ENCODE measurements at regions not wholly inside any gene's neighbourhood (a gene's known extent, or its start where the extent isn't known, plus 50 kb on each side); places are given as distances from the start of the nearest gene placed in this dataset.

DNA sequence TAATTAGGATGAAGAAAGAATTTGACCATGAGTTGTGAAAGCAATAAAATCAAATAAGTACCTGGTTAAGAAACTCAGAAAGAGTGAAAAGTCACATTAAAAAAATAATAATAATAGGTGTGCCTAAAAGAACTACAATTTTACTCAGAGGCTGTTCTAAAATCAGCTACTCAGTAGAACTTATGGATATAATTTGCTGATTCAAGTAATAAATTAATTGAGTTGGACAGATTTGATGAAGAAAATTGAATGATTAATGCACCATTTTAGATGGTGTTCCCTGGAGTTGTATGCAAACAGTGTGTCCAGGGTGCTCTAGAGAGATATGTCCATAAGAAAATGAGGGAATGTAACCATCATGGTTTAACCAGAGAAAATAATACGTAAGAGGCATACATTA is 2852.5 kb downstream of the PCDH9 start:
- no peak for ATAC-seq

DNA sequence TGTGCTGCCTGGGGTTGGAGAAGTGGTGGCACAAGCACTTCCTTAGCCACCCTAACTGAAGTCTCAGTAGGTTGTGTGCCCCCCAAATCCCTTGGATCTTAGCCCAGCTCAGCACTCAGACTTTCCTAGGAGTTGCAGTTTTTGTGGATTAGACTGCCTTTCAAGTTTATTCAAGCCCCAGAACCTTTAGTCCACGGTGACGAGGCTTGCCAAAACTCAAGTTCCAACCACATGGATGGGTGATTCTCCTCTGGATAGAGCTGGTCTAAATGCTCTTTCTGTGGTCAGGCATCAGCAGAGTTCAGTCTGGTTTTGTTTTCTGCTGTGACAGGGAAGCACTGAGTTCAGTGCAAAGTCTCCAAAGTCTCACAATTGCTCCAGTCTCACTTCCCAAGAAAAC is 2858.7 kb downstream of the PCDH9 start:
- ATAC-seq, result no peak

DNA sequence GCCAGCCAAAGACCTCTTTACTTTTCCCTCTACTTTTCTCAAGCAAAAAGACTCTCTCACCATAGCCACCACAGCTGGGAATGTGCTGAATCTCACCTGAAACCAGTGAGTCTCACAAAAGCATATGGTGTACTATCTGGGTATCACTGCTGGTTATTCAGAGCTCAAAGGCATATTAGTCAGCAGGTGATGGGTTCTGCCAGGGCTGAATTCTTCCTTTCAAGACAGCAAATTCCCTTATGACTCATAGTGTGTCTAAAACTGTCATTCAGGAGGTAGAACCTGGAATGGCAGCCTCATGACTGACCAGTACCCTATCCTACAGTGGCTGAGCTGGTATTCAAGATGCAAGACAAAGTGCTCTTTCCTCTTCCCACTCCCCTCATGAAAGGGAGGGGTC is 2859.1 kb downstream of the PCDH9 start:
- ATAC-seq, result no peak

DNA sequence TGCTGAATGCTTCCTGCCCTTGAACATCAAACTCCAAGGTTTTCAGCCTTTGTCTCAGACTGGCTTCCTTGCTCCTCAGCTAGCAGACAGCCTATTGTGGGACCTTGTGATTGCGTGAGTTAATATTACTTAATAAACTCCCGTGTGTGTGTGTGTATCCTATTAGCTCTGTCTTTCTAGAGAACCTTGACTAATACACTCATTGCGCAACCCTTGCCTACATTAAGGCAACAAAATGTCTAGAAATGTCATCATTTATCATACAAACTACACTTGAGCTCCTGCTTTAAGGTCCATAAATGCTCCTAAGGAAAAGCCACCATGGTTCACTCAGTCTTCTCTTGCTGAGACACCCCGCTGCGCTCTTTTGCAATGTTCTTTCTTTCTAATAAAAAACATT is 2861.0 kb downstream of the PCDH9 start:
- ATAC-seq, result no peak

DNA sequence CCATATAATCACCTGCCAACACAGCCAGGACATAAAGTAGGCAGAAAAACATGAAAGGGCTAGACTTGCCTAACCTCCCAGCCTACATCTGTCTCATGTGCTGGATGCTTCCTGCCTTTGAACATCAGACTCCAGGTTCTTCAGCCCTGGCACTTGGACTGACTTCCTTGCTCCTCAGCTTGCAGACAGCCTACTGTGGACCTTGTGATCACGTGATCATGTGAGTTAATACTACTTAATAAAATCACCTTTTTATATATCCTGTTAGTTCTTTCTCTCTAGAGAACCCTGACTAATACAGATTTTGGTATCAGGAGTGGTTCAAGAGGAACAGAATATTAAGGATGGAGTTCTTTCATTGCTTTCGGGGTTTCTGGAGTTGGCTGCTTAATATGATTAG is 2867.6 kb downstream of the PCDH9 start:
- no peak for ATAC-seq

DNA sequence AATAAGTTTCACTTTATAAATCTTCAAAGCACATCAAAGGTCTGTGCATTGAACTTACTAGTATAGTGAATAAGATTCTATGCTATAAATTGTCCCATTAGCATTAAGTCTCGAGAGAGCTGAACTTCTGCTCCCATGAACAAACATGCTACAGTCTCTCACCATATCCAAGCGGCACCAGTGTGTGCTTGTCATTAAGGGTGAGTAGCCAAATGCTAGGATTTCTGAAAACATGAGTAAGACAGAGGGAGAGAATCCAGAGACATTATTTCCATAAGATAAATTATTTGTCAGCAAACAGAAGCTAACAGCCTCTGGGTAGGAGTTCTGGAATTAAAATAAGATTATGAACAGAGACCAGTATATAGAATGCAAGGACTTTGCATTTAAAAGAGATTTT is 2882.5 kb downstream of the PCDH9 start:
- ATAC-seq, result no peak

DNA sequence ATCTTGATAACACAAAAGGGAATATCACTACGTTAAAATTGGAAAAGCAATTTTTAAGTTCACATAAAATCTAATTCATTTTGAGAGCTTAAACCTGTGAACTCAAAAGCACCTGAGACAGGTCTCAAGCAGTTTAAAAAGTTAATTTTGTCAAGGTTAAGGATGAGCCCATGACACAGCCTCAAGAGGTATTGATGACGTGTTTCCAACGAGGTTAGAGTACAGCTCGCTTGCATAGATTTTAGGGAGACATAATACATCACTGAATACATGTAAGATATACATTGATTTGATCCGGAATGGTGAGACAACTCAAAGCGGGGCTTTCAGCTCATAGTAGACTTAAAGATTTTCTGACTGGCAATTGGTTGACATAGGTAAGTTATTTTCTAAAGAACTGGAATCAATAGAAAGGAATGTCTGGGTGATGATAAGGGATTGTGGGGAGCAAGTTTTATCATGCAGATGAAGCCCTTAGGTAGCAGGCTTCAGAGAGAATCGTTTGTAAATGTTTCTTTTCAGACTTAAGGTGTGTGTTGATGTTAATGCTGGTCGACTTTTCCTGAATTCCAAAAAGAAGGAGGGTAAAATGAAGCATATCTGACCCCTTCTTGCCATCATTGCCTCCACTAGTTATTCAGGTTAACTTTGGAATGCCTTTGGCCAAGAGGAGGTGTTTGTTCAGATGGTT is 2890.6 kb downstream of the PCDH9 start:
- ATAC-seq, result no peak

DNA sequence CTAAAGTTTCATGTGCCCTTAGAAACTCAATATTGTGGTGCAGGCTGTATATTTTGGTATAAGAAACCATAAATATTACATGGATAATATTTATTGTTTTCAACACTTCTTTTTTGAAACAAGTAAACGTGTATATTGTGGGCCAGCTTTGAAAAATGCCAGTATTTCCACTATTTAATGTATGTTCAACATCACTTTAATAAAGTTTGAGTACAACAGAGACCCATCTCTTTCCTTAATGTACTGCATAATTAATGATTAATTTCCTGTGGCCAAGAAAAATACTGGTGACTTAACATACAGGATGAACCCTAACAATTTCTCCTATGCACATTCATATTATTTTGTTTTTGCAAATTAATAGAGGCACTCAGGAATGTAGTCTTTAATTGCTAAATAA is 2891.5 kb downstream of the PCDH9 start:
- ATAC-seq, result no peak

DNA sequence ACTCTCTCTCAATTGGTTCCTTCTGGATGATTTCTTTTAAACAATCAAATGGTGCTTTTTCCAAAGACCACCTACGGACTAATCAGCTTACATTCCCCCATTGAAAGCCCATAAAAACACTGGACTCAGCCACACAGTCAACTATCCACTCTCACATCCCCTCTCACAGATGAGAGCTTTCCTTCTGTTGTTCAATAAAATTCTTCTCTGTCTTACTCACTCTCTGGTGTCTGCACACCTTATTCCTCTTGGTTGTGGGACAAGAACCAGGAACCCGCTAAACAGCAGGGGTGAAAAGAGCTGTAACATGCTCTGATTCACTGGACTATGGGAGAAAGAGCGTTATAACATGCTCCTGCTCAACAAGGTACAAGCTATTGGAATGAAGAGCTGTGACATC is 2896.2 kb downstream of the PCDH9 start:
- ATAC-seq, result no peak

DNA sequence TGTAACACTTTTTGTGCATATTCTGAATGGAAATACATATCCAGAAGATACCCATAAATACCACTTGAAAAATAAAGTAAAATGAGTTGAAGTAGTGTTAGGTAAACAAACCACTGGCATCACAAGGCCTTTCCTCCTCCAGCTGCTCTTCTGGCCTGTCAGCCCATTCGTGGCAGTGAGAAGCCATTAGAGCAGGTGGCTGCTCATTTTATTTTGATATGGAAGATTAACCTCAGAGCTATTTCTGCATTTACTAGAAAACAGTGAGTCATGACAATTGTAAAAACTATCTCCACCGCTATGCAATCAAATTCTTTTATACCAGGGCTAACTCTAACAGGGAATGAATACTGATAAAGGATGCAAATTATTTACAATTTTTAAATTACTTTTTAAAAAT is 2898.1 kb downstream of the PCDH9 start:
- no peak for ATAC-seq

DNA sequence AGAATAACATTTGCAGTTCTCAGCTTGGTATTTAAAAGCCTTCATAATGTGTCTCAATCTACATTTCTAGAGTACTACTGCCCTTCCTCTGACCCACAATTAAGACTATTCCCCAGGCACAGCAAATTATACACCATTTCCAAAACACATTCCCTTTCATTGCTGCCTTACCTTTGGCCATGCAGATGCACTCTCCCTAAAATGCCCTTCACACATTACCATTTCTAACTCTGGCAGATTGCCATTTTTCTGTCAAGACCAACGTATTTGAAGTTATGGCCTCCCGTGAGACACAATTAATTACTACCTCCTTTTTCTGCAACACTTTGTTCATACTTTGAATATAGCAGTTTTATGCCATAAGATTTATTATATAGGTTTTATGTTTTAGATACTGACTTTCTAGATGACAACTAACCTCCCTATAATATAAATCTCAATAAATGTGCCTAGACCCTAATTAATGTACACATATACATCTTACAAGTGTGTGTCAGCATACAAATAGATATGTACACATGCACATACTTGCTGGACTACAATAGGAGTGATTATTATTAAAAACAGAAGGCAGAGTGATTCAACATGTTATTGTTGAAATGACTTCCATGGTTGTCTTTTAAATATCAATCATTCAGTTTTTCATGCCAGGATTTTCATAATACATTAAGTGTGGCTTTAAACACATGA is 2902.5 kb downstream of the PCDH9 start:
- ATAC-seq, result no peak

DNA sequence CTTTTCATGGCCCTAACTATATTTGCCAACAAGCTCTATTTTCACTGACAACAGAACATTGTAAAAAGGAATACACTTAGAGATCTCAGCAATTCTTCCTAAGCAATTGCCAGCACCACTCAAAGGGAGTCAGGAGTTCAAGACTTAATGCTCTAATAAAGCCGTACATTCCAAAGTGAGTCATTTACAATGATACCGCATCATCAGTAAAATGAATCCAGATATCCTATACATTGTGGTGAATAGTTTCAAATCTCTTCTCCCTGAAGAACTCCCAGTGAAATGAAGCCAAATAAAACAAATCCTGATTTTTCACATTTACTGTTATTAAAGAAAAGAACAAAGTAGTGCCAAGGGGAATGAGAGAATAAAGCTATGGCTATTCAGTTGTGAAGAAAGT is 2898.7 kb upstream of the PCDH20 start:
- no peak for ATAC-seq

DNA sequence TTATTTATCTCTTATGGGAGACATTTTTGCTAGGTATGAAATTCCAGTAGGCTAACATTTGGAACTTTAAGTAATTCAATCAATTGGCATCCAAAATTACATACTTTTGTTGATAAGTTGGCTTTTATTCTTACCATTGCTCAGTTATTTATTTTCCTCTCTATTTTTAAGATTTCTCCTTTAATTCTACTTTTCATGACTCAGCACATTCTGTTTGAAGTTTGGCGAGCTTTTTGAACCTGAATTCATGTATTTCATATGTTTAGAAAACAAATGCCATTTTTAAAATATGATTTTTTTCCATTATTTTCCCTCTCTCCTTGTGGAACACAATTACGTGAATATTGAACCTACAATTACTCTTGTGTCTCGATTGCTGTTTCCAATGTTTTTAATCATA is 2896.3 kb upstream of the PCDH20 start:
- no peak for ATAC-seq

DNA sequence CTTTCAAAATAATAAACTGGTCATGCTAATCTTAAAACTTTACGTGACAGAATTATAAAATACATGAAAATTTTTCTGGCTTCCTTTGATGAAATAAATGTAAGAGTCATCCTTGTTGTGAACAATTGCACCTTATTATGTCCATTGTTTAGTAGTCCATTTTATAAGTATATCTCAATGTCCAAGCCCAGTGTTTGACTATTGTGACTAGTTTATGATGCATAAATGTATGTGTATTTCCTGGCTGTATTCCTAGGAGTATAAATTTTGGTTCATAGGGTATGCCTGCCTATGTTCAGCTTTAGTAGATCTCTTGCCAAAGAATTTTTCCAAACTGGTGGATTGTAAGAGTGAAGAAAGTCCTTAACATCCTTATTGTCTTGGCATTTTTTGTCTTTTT is 2895.5 kb upstream of the PCDH20 start:
- no peak for ATAC-seq

DNA sequence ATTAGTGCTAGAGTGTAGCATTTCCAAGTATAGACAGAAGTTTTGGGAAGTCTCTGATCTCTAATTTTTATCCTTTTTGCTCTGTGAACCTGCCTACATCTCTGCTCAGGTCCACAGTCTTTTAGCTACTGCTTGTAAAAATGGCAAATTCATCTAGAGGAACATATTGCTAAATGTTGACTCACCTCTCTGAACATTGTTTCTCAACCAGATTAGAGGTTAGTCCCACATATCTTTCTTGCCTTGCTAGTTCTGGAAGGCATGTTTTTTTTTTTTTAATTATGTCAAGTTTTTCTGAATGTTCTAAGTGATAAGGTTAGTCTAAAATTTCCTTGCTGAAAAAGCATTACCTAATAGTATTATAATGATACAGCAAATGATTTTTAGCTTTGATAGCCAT is 2889.6 kb upstream of the PCDH20 start:
- no peak for ATAC-seq

DNA sequence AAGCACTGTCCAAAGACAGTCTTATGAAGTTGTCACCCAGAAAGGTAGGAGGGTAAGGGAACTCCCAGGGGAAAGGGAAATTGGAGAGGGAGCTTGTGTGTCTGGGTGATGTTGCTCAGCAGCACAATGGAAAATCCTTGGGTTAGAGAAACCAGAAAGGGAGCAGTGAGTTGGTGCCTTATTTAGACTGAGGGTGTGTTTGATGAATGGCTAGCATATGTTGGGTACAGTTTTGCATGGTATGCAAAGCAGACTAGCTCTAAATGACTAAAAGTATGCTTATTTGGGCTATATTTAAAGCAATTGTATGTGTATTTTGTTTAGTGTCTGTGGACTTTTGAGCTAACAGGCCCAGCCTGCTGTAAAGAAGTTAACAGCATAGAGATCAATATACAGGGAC is 2884.6 kb upstream of the PCDH20 start:
- no peak for ATAC-seq

DNA sequence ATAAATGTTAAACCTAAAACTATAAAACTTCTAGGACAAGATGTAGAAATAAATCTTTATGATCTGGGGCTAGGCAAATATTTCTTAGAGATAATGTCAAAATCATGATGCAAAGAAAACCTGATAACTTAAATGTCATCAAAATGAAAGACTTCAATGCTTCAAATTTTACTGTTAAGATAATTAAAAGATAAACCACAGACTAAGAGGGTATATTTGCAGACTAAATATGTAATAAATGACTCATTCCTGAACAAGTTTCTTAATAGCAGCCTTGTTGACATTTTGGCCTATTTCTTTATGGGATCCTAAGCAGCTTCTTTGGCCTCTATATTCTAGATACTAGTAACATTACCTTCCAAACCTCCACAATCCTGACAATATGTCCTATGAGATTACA is 2878.3 kb upstream of the PCDH20 start:
- no peak for ATAC-seq

DNA sequence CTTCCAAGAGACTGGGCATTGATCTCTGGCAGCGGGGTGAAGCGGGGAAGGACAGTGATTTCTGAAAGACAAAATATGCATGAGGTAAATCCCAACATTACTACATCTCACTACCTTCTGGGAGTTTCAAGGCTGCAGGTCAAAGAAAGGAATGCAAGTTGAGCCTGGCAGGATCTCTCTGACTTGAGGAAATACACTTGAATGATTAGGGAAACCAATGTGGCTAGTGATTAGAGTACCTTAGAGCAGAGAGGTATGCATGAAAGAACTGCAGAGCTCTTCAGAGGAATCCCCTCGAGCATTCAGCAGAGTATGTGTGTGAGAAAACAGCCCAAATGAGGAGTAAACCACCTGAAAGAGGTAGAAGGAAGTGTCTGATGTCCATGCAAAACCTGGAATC is 2874.1 kb upstream of the PCDH20 start:
- ATAC-seq, result no peak

DNA sequence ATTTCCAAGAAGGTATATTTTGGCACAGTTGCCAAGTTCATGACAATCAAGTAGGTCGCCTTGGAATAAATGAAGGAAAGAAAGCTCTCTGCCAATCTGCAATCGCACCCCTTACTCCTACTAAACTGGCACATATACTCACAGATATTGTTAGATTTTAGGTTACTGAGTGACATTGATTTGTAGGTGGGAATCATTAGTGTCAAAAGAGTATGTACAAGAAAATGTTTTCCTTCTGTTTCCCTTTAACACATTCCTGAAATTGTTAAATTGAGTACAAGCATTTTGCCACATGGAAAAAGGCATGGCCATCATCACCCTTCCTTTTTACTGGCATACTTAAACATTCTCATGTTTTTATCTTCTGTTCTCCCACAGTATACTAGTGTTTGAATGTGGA is 2868.3 kb upstream of the PCDH20 start:
- no peak for ATAC-seq

DNA sequence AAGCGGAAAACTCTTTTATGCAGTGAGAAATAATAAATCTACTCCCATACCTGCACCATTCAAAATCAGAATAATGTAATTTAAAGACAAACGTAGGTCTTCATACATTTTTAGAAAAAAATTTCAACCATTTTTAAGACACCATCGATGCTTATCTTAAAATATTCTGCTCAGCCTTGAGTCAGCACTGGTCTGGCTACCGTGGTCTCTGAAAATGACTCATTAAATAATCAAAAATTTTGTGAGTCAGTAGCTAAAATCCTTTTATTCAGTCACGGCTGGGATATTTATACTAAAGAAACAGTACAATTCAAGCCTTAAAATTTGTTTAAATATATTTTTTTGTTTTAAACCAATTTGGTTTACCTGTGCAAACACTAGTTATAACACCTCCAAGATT is 2862.8 kb upstream of the PCDH20 start:
- no peak for ATAC-seq

DNA sequence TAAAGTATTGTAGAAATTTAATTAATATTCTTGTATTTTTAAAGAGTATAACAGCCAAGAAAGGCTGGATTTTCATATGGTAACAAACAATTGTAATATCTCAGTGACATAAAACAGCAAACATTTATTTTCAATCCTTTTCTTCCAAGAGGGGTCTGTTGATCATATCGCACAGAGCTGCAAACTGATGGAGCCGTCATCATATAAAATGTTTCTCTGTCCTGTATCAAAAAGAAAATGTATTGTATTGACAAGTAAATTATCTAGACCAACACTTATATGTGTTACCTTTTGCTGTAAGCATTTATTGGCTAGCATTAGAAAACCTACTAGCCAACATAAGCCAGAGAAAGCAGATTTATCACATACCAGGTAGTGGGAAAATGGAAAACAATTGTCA is 2861.4 kb upstream of the PCDH20 start:
- no peak for ATAC-seq

DNA sequence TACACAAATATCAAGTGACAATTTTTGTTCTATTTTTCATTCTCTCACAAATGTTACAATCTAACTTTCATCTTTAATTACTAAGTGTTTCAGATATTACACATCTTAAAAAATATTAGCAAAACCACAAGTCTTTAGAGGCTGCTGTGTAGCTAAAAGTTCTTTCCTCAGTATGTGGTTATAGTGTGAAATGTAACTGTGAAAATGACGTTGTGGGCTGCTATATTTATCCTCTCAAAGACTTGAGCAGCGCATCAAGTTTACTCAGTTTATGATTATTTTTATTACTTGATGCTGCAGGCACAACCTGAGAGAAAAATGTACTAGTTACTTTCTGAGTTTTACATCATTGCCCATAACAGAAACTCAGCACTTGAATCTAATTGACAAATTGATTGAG is 2860.6 kb upstream of the PCDH20 start:
- no peak for ATAC-seq

DNA sequence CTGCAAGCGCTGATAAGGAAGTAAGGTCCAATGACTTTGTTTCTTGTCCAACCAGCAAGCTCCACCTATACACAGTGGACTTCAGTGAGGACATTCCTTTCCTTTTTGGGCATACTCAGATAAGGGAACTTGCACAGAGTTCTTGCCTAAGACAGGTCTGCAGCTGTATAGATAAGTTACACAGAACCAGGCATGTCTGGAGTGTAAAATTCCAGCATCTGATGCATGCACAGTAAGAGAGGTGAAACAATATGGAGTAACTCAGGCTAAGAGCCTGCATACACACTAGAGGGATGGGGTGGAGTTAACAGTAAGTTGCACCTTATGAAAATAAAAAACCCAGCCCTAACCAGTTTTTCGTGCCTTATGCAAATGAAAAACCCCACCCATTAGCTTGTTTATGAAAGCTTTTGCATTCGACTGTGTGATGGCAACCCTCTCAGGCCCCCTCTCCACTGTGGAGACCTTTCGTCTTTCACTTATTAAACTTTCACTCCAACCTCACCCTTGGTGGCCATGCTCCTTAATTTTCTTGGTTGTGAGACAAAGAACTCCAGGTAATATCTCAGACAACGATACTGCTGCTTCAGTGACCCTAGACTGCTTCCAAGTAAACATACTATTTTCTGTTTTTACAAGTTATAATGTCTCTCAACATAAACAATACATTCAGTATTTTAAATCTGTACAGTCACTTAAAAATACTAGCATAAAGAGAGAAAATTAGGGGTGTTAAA is 2859.0 kb upstream of the PCDH20 start:
- ATAC-seq, result no peak

DNA sequence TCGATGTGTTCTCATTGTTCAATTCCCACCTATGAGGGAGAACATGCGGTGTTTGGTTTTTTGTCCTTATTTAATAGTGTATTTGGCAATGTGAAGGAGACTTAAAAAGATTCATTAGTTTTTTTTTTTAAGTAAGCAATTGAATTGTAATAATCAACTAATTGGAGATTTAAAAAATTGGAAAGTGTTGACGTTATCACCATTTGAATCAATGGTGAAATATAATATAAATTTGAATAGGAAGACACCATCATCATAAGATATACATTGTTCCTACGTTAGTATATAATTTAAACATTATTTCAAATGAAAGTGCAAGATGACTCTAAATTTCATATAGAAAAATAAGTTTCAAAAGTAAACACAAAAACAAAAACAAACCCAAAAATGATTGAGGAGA is 2858.1 kb upstream of the PCDH20 start:
- no peak for ATAC-seq
